ENCODE measurements at regions not wholly inside any gene's neighbourhood (a gene's known extent, or its start where the extent isn't known, plus 50 kb on each side); places are given as distances from the start of the nearest gene placed in this dataset.

- Mint-ChIP-seq H3K36me3 (no peaks in the 10 kb centered on the region), H3K4me1 (no peaks in the 10 kb centered on the region), H3K9me3 (peaks cover 8% of the 10 kb centered on the region), H3K27me3 (no peaks in the 10 kb centered on the region), H3K4me3 (no peak overlapping the region), H3K27ac (no peak overlapping the region)
- CTCF ChIA-PET: no interaction called here
- DNase-seq: no peak
These were observed 82.9 kb upstream of the VSTM2B start for GRCh38 chr19:29442910-29443309.

- CTCF ChIA-PET: no interaction called here
- no peaks in the 10 kb centered on the region for H3K27me3 Mint-ChIP-seq
- DNase-seq: no peak
- H3K4me3 Mint-ChIP-seq: no peak overlapping the region
- no peaks in the 10 kb centered on the region for H3K36me3 Mint-ChIP-seq
- no peak overlapping the region for H3K27ac Mint-ChIP-seq
- H3K9me3 Mint-ChIP-seq: peaks cover 7% of the 10 kb centered on the region
- no peaks in the 10 kb centered on the region for H3K4me1 Mint-ChIP-seq
These were observed 80.5 kb upstream of the VSTM2B start for GRCh38 chr19:29445246-29445645.

GRCh38 chr19:29446361-29446760, 79.4 kb upstream of the VSTM2B start:
- CTCF ChIA-PET: no interaction called here
- Mint-ChIP-seq H3K9me3 (no peaks in the 10 kb centered on the region), H3K27ac (no peak overlapping the region), H3K4me3 (no peak overlapping the region), H3K36me3 (no peaks in the 10 kb centered on the region), H3K4me1 (no peaks in the 10 kb centered on the region), H3K27me3 (no peaks in the 10 kb centered on the region)
- DNase-seq: no peak

GRCh38 chr19:29448046-29448445, 77.7 kb upstream of the VSTM2B start:
- no peaks in the 10 kb centered on the region for H3K36me3 Mint-ChIP-seq
- H3K4me1 Mint-ChIP-seq: no peaks in the 10 kb centered on the region
- no peaks in the 10 kb centered on the region for H3K27me3 Mint-ChIP-seq
- CTCF ChIA-PET: no interaction called here
- DNase-seq: no peak
- no peak overlapping the region for H3K4me3 Mint-ChIP-seq
- no peak overlapping the region for H3K27ac Mint-ChIP-seq
- no peaks in the 10 kb centered on the region for H3K9me3 Mint-ChIP-seq

- H3K27ac Mint-ChIP-seq: no peak overlapping the region
- H3K4me1 Mint-ChIP-seq: no peaks in the 10 kb centered on the region
- no peaks in the 10 kb centered on the region for H3K27me3 Mint-ChIP-seq
- DNase-seq: no peak
- H3K9me3 Mint-ChIP-seq: no peaks in the 10 kb centered on the region
- no peaks in the 10 kb centered on the region for H3K36me3 Mint-ChIP-seq
- CTCF ChIA-PET: no interaction called here
- H3K4me3 Mint-ChIP-seq: no peak overlapping the region
These were observed 76.4 kb upstream of the VSTM2B start for GRCh38 chr19:29449371-29449770.

- no peaks in the 10 kb centered on the region for H3K27me3 Mint-ChIP-seq
- no peak for DNase-seq
- no peak overlapping the region for H3K27ac Mint-ChIP-seq
- H3K4me3 Mint-ChIP-seq: no peak overlapping the region
- CTCF ChIA-PET: no interaction called here
- no peaks in the 10 kb centered on the region for H3K36me3 Mint-ChIP-seq
- H3K9me3 Mint-ChIP-seq: no peaks in the 10 kb centered on the region
- no peaks in the 10 kb centered on the region for H3K4me1 Mint-ChIP-seq
These were observed 75.5 kb upstream of the VSTM2B start for GRCh38 chr19:29450306-29450705.

GRCh38 chr19:29450812-29451211, 75.0 kb upstream of the VSTM2B start:
- no peak for DNase-seq
- Mint-ChIP-seq H3K36me3 (no peaks in the 10 kb centered on the region), H3K27ac (no peak overlapping the region), H3K4me3 (no peak overlapping the region), H3K4me1 (no peaks in the 10 kb centered on the region), H3K27me3 (no peaks in the 10 kb centered on the region), H3K9me3 (no peaks in the 10 kb centered on the region)
- CTCF ChIA-PET: no interaction called here

GRCh38 chr19:29454109-29454508, 71.7 kb upstream of the VSTM2B start:
- no peaks in the 10 kb centered on the region for H3K4me1 Mint-ChIP-seq
- peaks cover 11% of the 10 kb centered on the region for H3K9me3 Mint-ChIP-seq
- no peak overlapping the region for H3K27ac Mint-ChIP-seq
- no peak for DNase-seq
- H3K36me3 Mint-ChIP-seq: no peaks in the 10 kb centered on the region
- H3K27me3 Mint-ChIP-seq: no peaks in the 10 kb centered on the region
- H3K4me3 Mint-ChIP-seq: no peak overlapping the region
- CTCF ChIA-PET: no interaction called here

GRCh38 chr19:29457413-29457812, 68.4 kb upstream of the VSTM2B start:
- no peaks in the 10 kb centered on the region for H3K36me3 Mint-ChIP-seq
- DNase-seq: no peak
- H3K4me3 Mint-ChIP-seq: no peak overlapping the region
- CTCF ChIA-PET: interaction anchor here (0.9 kb wide), 1 partner anchor 10 kb away, joined by 3 read pairs; no protein-coding TSS in a partner anchor
- H3K27me3 Mint-ChIP-seq: no peaks in the 10 kb centered on the region
- peaks cover 11% of the 10 kb centered on the region for H3K9me3 Mint-ChIP-seq
- no peak overlapping the region for H3K27ac Mint-ChIP-seq
- no peaks in the 10 kb centered on the region for H3K4me1 Mint-ChIP-seq

GRCh38 chr19:29467824-29468401, 57.9 kb upstream of the VSTM2B start:
- Mint-ChIP-seq H3K9me3 (no peaks in the 10 kb centered on the region), H3K36me3 (no peaks in the 10 kb centered on the region), H3K27me3 (peaks cover 4% of the 10 kb centered on the region), H3K4me1 (no peaks in the 10 kb centered on the region), H3K4me3 (no peak overlapping the region), H3K27ac (no peak overlapping the region)
- CTCF ChIA-PET: interaction anchor here (0.8 to 1.1 kb wide), 5 partner anchors 10 to 248 kb away, joined by 3 read pairs; partner anchors contain the start of gene POP4
- DNase-seq: peak; percentile 59

GRCh38 chr19:29475469-29475868, 50.3 kb upstream of the VSTM2B start:
- Mint-ChIP-seq H3K4me3 (no peak overlapping the region), H3K9me3 (peaks cover 2% of the 10 kb centered on the region)
- no peak for DNase-seq

More at GRCh38 chr19:29475469-29475868, 50.3 kb upstream of the VSTM2B start:
- CTCF ChIA-PET: no interaction called here
- H3K27ac Mint-ChIP-seq: no peak overlapping the region
- peaks cover 3% of the 10 kb centered on the region for H3K27me3 Mint-ChIP-seq
- H3K4me1 Mint-ChIP-seq: no peaks in the 10 kb centered on the region
- H3K36me3 Mint-ChIP-seq: no peaks in the 10 kb centered on the region
